DND-41 (cell line): ENCODE measurements at regions not wholly inside any gene's neighbourhood (a gene's known extent, or its start where the extent isn't known, plus 50 kb on each side); places are given as distances from the start of the nearest gene placed in this dataset.

Experiments used
- ATAC-seq: fragments of 200-7000 bp; cut with Tn5 transposase; 3 replicates; pipeline ENCODE4 v1.9.1; 2021; ENCODE audit warnings: low read depth; ENCODE audit not compliant: insufficient read depth
- DNase-seq: peaks from one replicate; pipeline ENCODE4 v3.0.0-alpha.2; 2020
- H2AFZ ChIP-seq: 2 replicates; pipeline ENCODE4 v1.6.0; 2012; ENCODE audit warnings: low read depth, low read length
- H3K27ac ChIP-seq: 2 replicates; pipeline ENCODE4 v1.5.1; 2012; ENCODE audit warnings: low read length, inconsistent platforms
- H3K27me3 ChIP-seq: fragments of 200-600 bp; sonication (generic); 2 replicates; pipeline ENCODE4 v1.6.0; 2012; ENCODE audit warnings: low read length, mild to moderate bottlenecking, inconsistent platforms; ENCODE audit not compliant: insufficient read depth, poor library complexity
- H3K36me3 ChIP-seq: 2 replicates; pipeline ENCODE4 v1.5.1; 2012; ENCODE audit warnings: low read length, inconsistent platforms; ENCODE audit not compliant: insufficient read depth
- H3K4me1 ChIP-seq: 2 replicates; pipeline ENCODE4 v1.5.1; 2012; ENCODE audit warnings: mild to moderate bottlenecking, low read length; ENCODE audit not compliant: insufficient read depth
- H3K4me2 ChIP-seq: 2 replicates; pipeline ENCODE4 v1.6.0; 2012; ENCODE audit warnings: mild to moderate bottlenecking, moderate library complexity, low read length, inconsistent platforms; ENCODE audit not compliant: insufficient read depth
- H3K4me3 ChIP-seq, 2 experiments: fragments of 200-600 bp in 1 of 2; shearing (Covaris generic) in 1 of 2; 2 replicates each; pipeline ENCODE4 v1.5.1; 2012 to 2016; ENCODE audit warnings: inconsistent platforms in 2 of 2, low read length in 2 of 2, mild to moderate bottlenecking in 2 of 2, low read depth in 1 of 2, moderate library complexity in 1 of 2
- H3K79me2 ChIP-seq: 2 replicates; pipeline ENCODE4 v1.6.0; 2012; ENCODE audit warnings: low read length, inconsistent platforms; ENCODE audit not compliant: insufficient read depth
- H3K9ac ChIP-seq: 2 replicates; pipeline ENCODE4 v1.6.0; 2012; ENCODE audit warnings: low read depth, mild to moderate bottlenecking, inconsistent platforms, low read length, moderate library complexity
- H3K9me3 ChIP-seq: 2 replicates; pipeline ENCODE4 v1.5.1; 2012; ENCODE audit warnings: low read length, moderate library complexity, mild to moderate bottlenecking, inconsistent platforms; ENCODE audit not compliant: insufficient read depth, severe bottlenecking
- H4K20me1 ChIP-seq: 2 replicates; pipeline ENCODE4 v1.6.0; 2012; ENCODE audit warnings: low read length; ENCODE audit not compliant: insufficient read depth
- EZH2 ChIP-seq: IDR thresholded peaks from 3 replicates; pipeline ENCODE4 v1.6.1; 2012; ENCODE audit warnings: borderline replicate concordance, low read depth, mild to moderate bottlenecking, moderate library complexity, low read length, inconsistent platforms; ENCODE audit not compliant: severe bottlenecking
- TF ChIP-seq, protein P1 (sequence below): IDR thresholded peaks from 2 replicates; pipeline ENCODE4 v1.5.1; 2012; ENCODE audit warnings: borderline replicate concordance, low read length, moderate library complexity, mild to moderate bottlenecking; ENCODE audit not compliant: poor library complexity, severe bottlenecking; ENCODE audit errors: extremely low read depth

GRCh38 chr2:198282061-198282460 is 477.7 kb downstream of the PLCL1 start:
- H3K9ac ChIP-seq, result no peak overlapping the region
- ATAC-seq, result no peak
- H3K79me2 ChIP-seq, result no peaks in the 10 kb centered on the region
- no peak for TF ChIP-seq EZH2
- TF ChIP-seq, protein P1, sequence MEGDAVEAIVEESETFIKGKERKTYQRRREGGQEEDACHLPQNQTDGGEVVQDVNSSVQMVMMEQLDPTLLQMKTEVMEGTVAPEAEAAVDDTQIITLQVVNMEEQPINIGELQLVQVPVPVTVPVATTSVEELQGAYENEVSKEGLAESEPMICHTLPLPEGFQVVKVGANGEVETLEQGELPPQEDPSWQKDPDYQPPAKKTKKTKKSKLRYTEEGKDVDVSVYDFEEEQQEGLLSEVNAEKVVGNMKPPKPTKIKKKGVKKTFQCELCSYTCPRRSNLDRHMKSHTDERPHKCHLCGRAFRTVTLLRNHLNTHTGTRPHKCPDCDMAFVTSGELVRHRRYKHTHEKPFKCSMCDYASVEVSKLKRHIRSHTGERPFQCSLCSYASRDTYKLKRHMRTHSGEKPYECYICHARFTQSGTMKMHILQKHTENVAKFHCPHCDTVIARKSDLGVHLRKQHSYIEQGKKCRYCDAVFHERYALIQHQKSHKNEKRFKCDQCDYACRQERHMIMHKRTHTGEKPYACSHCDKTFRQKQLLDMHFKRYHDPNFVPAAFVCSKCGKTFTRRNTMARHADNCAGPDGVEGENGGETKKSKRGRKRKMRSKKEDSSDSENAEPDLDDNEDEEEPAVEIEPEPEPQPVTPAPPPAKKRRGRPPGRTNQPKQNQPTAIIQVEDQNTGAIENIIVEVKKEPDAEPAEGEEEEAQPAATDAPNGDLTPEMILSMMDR, result no peak
- no peak overlapping the region for H3K27ac ChIP-seq
- H2AFZ ChIP-seq, result no peak overlapping the region
- no peaks in the 10 kb centered on the region for H3K36me3 ChIP-seq
- H3K9me3 ChIP-seq, result no peaks in the 10 kb centered on the region
- H3K4me3 ChIP-seq, result no peak overlapping the region
- H3K4me2 ChIP-seq, result no peak overlapping the region
- DNase-seq, result no peak
- no peaks in the 10 kb centered on the region for H3K4me1 ChIP-seq
- peaks cover 50% of the 10 kb centered on the region for H3K27me3 ChIP-seq
- no peaks in the 10 kb centered on the region for H4K20me1 ChIP-seq

GRCh38 chr2:198280145-198280544 is 475.8 kb downstream of the PLCL1 start:
- Histone ChIP-seq H3K4me2 (no peak overlapping the region), H3K36me3 (no peaks in the 10 kb centered on the region), H3K9ac (no peak overlapping the region), H3K9me3 (no peaks in the 10 kb centered on the region), H3K79me2 (no peaks in the 10 kb centered on the region), H3K4me1 (no peaks in the 10 kb centered on the region), H3K27me3 (peaks cover 56% of the 10 kb centered on the region), H3K4me3 (no peak overlapping the region), H3K27ac (no peak overlapping the region), H2AFZ (no peak overlapping the region), H4K20me1 (no peaks in the 10 kb centered on the region)
- TF ChIP-seq EZH2, result no peak
- TF ChIP-seq, protein P1, result no peak
- DNase-seq, result no peak
- no peak for ATAC-seq

DNA sequence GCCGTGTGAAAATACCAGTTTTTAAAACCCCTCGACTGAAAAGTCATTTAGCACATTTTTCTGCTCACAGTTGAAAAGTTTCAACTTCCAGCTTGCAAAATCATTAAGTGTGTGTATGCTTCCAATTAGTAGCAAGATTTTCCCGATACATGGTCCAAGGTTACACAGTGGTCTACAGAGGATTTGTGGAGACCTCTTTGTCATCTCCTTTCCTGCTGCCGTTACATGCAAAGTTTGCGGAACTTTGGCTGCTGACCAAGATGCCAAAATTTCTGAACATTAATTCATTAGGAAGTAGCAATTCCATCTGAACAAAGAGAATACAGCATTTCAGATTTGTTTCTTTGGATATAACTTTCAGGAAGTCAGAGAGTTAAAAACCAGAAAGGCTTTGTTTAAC is 474.6 kb downstream of the PLCL1 start:
- Histone ChIP-seq H3K36me3 (no peaks in the 10 kb centered on the region), H3K4me1 (no peaks in the 10 kb centered on the region), H3K9ac (no peak overlapping the region), H3K9me3 (no peaks in the 10 kb centered on the region), H3K27me3 (peaks cover 52% of the 10 kb centered on the region), H3K4me2 (no peak overlapping the region), H3K27ac (no peak overlapping the region), H4K20me1 (no peaks in the 10 kb centered on the region), H3K79me2 (no peaks in the 10 kb centered on the region), H3K4me3 (no peak overlapping the region), H2AFZ (no peak overlapping the region)
- DNase-seq, result no peak
- TF ChIP-seq EZH2, result no peak
- TF ChIP-seq, protein P1, result no peak
- no peak for ATAC-seq

DNA sequence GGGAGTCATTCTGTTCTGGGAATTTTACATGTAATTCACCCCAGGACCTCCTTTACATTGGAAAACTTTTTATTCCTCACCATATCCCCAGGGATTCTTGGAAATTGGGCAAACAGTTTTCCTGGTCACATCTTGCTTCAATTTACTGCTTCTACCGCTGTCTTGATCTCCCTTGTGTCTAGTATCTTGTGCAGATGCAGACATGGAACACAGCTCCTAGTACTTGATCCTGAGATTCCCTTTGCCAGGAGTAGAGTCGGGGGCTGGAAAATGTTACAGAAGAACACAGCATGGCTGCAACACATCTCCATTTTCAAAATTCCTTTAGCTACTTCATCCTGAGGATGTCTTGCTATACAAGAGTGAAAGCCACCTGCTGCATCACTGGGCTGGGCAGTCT is 472.8 kb downstream of the PLCL1 start:
- Histone ChIP-seq H4K20me1 (no peaks in the 10 kb centered on the region), H2AFZ (no peak overlapping the region), H3K4me1 (no peaks in the 10 kb centered on the region), H3K9me3 (no peaks in the 10 kb centered on the region), H3K4me2 (no peak overlapping the region), H3K9ac (no peak overlapping the region), H3K27me3 (peaks cover 45% of the 10 kb centered on the region), H3K36me3 (no peaks in the 10 kb centered on the region), H3K79me2 (no peaks in the 10 kb centered on the region), H3K4me3 (no peak overlapping the region), H3K27ac (no peak overlapping the region)
- no peak for TF ChIP-seq EZH2
- TF ChIP-seq, protein P1, result no peak
- no peak for ATAC-seq
- DNase-seq, result no peak
